ENCODE measurements at regions not wholly inside any gene's neighbourhood (a gene's known extent, or its start where the extent isn't known, plus 50 kb on each side); places are given as distances from the start of the nearest gene placed in this dataset.

GRCh38 chr12:74066476-74066875 is 471.2 kb upstream of the ATXN7L3B start:
- no TSS peak for BruUV-seq (replicated peaks)
- DNase-seq (ENCODE audit: low read depth, low spot score) = no peak

GRCh38 chr12:74071182-74071581 is 466.5 kb upstream of the ATXN7L3B start:
- ATAC-seq (no peak), DNase-seq (ENCODE audit: low read depth, low spot score) (no peak)
- ChIA-PET POLR2A (no interaction called here), CTCF (no interaction called here)
- H3K9me3 ChIP-seq (ENCODE audit: control insufficient read depth, insufficient read depth, low read depth, low read length) = no peaks in the 10 kb centered on the region
- H3K4me1 ChIP-seq (ENCODE audit: control insufficient read depth, insufficient read depth, low read length) = no peaks in the 10 kb centered on the region
- intact Hi-C loops (cut with micrococcal nuclease; ENCODE audit: unreplicated experiment) = no loop called here
- no peaks in the 10 kb centered on the region for H3K27me3 ChIP-seq (ENCODE audit: control insufficient read depth, insufficient read depth, low read length)
- H3K27ac ChIP-seq (ENCODE audit: low read length) = no peak overlapping the region
- H3K36me3 ChIP-seq (ENCODE audit: control insufficient read depth, insufficient read depth, low read length) = no peaks in the 10 kb centered on the region
- in situ Hi-C loops (cut with HindIII; ENCODE audit: low pct_unique_long_range_greater_than_20kb, low sequenced_read_pairs) = no loop called here
- TF ChIP-seq CTCF (IDR thresholded peaks at IDR 0.05) = no peak
- TF ChIP-seq TCF7L2 (IDR thresholded peaks at IDR 0.05; ENCODE audit: low read depth, low read length) = no peak
- TF ChIP-seq REST (IDR thresholded peaks at IDR 0.05; ENCODE audit: insufficient read depth in 1 of 2, low read depth in 2 of 2, low read length in 1 of 2) = no peak
- no peak for TF ChIP-seq POLR2AphosphoS5 (IDR thresholded peaks at IDR 0.05; ENCODE audit: low read depth, low read length)
- no peak for TF ChIP-seq SIN3A (IDR thresholded peaks at IDR 0.05; ENCODE audit: borderline replicate concordance, insufficient read depth, low read depth, low read length)
- BruUV-seq (replicated peaks) = no TSS peak
- no peak overlapping the region for H3K4me3 ChIP-seq (ENCODE audit: low read depth in 2 of 2, low read length in 2 of 2)

More at GRCh38 chr12:74066476-74066875, 471.2 kb upstream of the ATXN7L3B start:
- H3K4me3 ChIP-seq (ENCODE audit: low read depth in 2 of 2, low read length in 2 of 2) = no peak overlapping the region
- ChIA-PET POLR2A (no interaction called here), CTCF (no interaction called here)
- no peak for ATAC-seq
- H3K9me3 ChIP-seq (ENCODE audit: control insufficient read depth, insufficient read depth, low read depth, low read length) = no peaks in the 10 kb centered on the region
- intact Hi-C loops (cut with micrococcal nuclease; ENCODE audit: unreplicated experiment) (no loop called here), in situ Hi-C loops (cut with HindIII; ENCODE audit: low pct_unique_long_range_greater_than_20kb, low sequenced_read_pairs) (no loop called here)
- TF ChIP-seq SIN3A (IDR thresholded peaks at IDR 0.05; ENCODE audit: borderline replicate concordance, insufficient read depth, low read depth, low read length) = no peak
- no peak for TF ChIP-seq CTCF (IDR thresholded peaks at IDR 0.05)
- TF ChIP-seq POLR2AphosphoS5 (IDR thresholded peaks at IDR 0.05; ENCODE audit: low read depth, low read length) = no peak
- TF ChIP-seq REST (IDR thresholded peaks at IDR 0.05; ENCODE audit: insufficient read depth in 1 of 2, low read depth in 2 of 2, low read length in 1 of 2) = no peak
- TF ChIP-seq TCF7L2 (IDR thresholded peaks at IDR 0.05; ENCODE audit: low read depth, low read length) = no peak
- no peaks in the 10 kb centered on the region for H3K36me3 ChIP-seq (ENCODE audit: control insufficient read depth, insufficient read depth, low read length)
- no peak overlapping the region for H3K27ac ChIP-seq (ENCODE audit: low read length)
- H3K4me1 ChIP-seq (ENCODE audit: control insufficient read depth, insufficient read depth, low read length) = no peaks in the 10 kb centered on the region
- no peaks in the 10 kb centered on the region for H3K27me3 ChIP-seq (ENCODE audit: control insufficient read depth, insufficient read depth, low read length)

All from Panc1 (cell line).